Prostate gland (tissue), 2 donors: ENCODE measurements at regions not wholly inside any gene's neighbourhood (a gene's known extent, or its start where the extent isn't known, plus 50 kb on each side); places are given as distances from the start of the nearest gene placed in this dataset.

Experiments used
- POLR2A ChIP-seq: fragments of 450-650 bp; IDR thresholded peaks from one replicate; pipeline ENCODE4 v1.6.1; 2016; ENCODE audit warnings: antibody characterized with exemption, mild to moderate bottlenecking
- POLR2AphosphoS5 ChIP-seq: sonication (generic); formaldehyde crosslinking; IDR thresholded peaks from one replicate; pipeline ENCODE4 v1.6.1; 2017; ENCODE audit warnings: antibody characterized with exemption
- TF ChIP-seq, protein P1 (sequence below), 4 experiments: fragments of 200-600 bp in 2 of 4; fragments of 450-650 bp in 2 of 4; sonication (generic) in 2 of 4; IDR thresholded peaks; 1 replicate in 3 of 4; 2 replicates in 1 of 4; pipeline ENCODE4 v1.5.1; 2016 to 2019; ENCODE audit warnings: antibody characterized with exemption in 4 of 4, mild to moderate bottlenecking in 2 of 4, moderate library complexity in 2 of 4

- no peak for TF ChIP-seq POLR2AphosphoS5
- TF ChIP-seq, protein P1, sequence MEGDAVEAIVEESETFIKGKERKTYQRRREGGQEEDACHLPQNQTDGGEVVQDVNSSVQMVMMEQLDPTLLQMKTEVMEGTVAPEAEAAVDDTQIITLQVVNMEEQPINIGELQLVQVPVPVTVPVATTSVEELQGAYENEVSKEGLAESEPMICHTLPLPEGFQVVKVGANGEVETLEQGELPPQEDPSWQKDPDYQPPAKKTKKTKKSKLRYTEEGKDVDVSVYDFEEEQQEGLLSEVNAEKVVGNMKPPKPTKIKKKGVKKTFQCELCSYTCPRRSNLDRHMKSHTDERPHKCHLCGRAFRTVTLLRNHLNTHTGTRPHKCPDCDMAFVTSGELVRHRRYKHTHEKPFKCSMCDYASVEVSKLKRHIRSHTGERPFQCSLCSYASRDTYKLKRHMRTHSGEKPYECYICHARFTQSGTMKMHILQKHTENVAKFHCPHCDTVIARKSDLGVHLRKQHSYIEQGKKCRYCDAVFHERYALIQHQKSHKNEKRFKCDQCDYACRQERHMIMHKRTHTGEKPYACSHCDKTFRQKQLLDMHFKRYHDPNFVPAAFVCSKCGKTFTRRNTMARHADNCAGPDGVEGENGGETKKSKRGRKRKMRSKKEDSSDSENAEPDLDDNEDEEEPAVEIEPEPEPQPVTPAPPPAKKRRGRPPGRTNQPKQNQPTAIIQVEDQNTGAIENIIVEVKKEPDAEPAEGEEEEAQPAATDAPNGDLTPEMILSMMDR (IDR thresholded peaks at IDR 0.05), result no peak
- no peak for TF ChIP-seq POLR2A
Measured at GRCh38 chr13:34462843-34463242, 479.2 kb upstream of the NBEA start.
